ENCODE measurements at regions not wholly inside any gene's neighbourhood (a gene's known extent, or its start where the extent isn't known, plus 50 kb on each side); places are given as distances from the start of the nearest gene placed in this dataset.

DNA sequence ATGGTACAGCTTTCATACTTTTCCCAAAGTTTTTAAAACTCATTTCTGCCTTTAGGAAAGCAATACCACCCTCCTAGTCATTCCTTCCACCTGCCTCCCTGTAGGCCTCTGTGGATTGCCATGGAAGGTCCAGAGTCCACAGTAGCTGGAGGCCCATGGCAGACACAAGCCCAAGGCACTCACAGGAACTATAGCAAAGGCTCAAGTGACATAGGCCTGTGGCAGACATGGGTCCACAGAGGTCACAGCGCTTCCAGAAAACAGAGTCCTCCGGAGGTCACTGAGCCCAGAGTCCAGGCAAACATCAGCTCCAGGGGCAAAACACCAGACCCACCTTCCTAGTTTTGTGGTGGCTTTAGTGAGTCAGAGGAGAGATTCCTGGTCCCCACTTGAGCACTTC lies 147.6 kb upstream of the ATP6AP2 start:
- no peaks in the 10 kb centered on the region for H3K4me1 ChIP-seq (ENCODE audit: control insufficient read depth in 2 of 2, insufficient read depth in 2 of 2, low read length in 1 of 2)
- H3K27me3 ChIP-seq (ENCODE audit: control insufficient read depth in 1 of 2, insufficient read depth in 2 of 2, low read length in 2 of 2): no peaks in the 10 kb centered on the region
- no peak overlapping the region for H3K27ac ChIP-seq (ENCODE audit: low read depth in 2 of 2, low read length in 1 of 2)
- WGBS, 2 donors: 93 to 98% methylated on average over 2 of the region's 2 CpGs
- no peaks in the 10 kb centered on the region for H3K36me3 ChIP-seq (ENCODE audit: control insufficient read depth in 2 of 2, insufficient read depth in 2 of 2, low read length in 1 of 2)
- peaks cover 3 to 4% of the 10 kb centered on the region in 2 donors for H3K9me3 ChIP-seq (ENCODE audit: control insufficient read depth in 2 of 2, insufficient read depth in 1 of 2, low read depth in 1 of 2, low read length in 1 of 2)
- no peak overlapping the region for H3K4me3 ChIP-seq (ENCODE audit: low read depth in 1 of 2, low read length in 2 of 2)

DNA sequence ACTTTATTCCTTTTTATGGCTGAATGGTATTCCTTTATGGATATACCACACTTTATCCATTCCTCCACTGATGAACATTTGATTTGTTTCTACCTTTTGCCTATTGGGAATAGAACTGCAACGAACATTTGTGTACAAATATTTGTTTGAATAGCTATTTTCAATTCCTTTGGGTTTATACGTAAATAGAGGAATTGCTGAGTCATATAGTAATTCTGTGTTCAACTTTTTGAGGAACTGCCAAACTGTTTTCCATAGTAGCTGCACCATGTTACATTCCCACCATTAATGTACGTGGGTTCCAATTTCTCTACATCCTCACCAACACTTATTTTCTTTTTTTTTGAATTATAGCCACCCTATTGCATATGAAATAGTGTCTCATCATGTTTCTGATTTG lies 156.5 kb upstream of the ATP6AP2 start:
- H3K4me1 ChIP-seq (ENCODE audit: control insufficient read depth in 2 of 2, insufficient read depth in 2 of 2, low read length in 1 of 2): peaks cover 0 to 7% of the 10 kb centered on the region in 2 donors
- 66 to 75% methylated on average over 3 of the region's 3 CpGs for WGBS, 2 donors
- H3K4me3 ChIP-seq (ENCODE audit: low read depth in 1 of 2, low read length in 2 of 2): no peak overlapping the region
- H3K9me3 ChIP-seq (ENCODE audit: control insufficient read depth in 2 of 2, insufficient read depth in 1 of 2, low read depth in 1 of 2, low read length in 1 of 2): peaks cover 2 to 4% of the 10 kb centered on the region in 2 donors
- H3K27ac ChIP-seq (ENCODE audit: low read depth in 2 of 2, low read length in 1 of 2): no peak overlapping the region
- no peaks in the 10 kb centered on the region for H3K27me3 ChIP-seq (ENCODE audit: control insufficient read depth in 1 of 2, insufficient read depth in 2 of 2, low read length in 2 of 2)
- no peaks in the 10 kb centered on the region for H3K36me3 ChIP-seq (ENCODE audit: control insufficient read depth in 2 of 2, insufficient read depth in 2 of 2, low read length in 1 of 2)

DNA sequence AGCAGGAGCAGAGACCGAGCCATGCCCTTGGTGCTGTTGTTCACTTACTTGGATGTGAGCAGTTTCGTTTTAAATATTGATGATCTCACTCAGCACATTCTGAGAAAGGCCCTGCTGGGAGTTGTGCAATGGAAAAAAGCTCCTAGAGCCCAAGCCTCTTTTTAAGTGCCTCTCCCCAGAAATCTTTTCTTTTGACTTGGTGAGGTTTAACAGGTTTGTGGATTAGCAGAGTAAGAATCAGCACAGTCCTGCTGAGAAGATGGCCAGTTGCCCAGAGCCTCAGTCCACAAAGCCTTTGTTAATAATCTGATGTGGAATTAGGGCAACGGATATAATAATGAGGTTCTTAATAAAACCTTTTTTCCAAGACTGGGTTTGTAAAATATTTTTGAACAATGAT lies 157.5 kb upstream of the ATP6AP2 start:
- Histone ChIP-seq H3K27ac (ENCODE audit: low read depth in 2 of 2, low read length in 1 of 2) (peak overlapping the region; percentile 90 to 92), H3K4me1 (ENCODE audit: control insufficient read depth in 2 of 2, insufficient read depth in 2 of 2, low read length in 1 of 2) (peaks cover 0 to 8% of the 10 kb centered on the region in 2 donors), H3K27me3 (ENCODE audit: control insufficient read depth in 1 of 2, insufficient read depth in 2 of 2, low read length in 2 of 2) (no peaks in the 10 kb centered on the region), H3K36me3 (ENCODE audit: control insufficient read depth in 2 of 2, insufficient read depth in 2 of 2, low read length in 1 of 2) (no peaks in the 10 kb centered on the region), H3K9me3 (ENCODE audit: control insufficient read depth in 2 of 2, insufficient read depth in 1 of 2, low read depth in 1 of 2, low read length in 1 of 2) (peaks cover 0 to 2% of the 10 kb centered on the region in 2 donors), H3K4me3 (ENCODE audit: low read depth in 1 of 2, low read length in 2 of 2) (no peak overlapping the region)
- 32 to 54% methylated on average over 3 of the region's 3 CpGs for WGBS, 2 donors

DNA sequence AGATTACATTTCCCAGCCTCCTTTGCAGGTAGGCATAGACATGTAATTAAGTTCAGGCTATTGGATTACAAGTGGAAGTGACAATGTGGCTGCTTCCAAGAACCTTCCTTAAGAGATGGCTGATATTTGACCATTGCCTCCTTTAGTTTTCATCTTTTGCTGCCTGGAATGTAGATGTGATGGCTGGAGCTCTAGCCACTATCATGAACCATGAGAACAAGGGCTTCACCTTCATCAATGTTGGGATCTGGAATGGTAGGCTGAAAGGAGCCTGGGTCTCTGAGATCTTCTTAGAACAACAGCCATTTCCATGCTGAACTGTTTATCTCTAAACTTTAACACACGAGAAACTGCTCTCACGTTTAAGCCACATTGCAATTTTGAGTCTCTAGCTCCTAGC lies 158.7 kb upstream of the ATP6AP2 start:
- Histone ChIP-seq H3K27me3 (ENCODE audit: control insufficient read depth in 1 of 2, insufficient read depth in 2 of 2, low read length in 2 of 2) (no peaks in the 10 kb centered on the region), H3K27ac (ENCODE audit: low read depth in 2 of 2, low read length in 1 of 2) (peak overlapping the region; percentile 29 to 90), H3K36me3 (ENCODE audit: control insufficient read depth in 2 of 2, insufficient read depth in 2 of 2, low read length in 1 of 2) (no peaks in the 10 kb centered on the region), H3K4me1 (ENCODE audit: control insufficient read depth in 2 of 2, insufficient read depth in 2 of 2, low read length in 1 of 2) (peaks cover 0 to 8% of the 10 kb centered on the region in 2 donors), H3K9me3 (ENCODE audit: control insufficient read depth in 2 of 2, insufficient read depth in 1 of 2, low read depth in 1 of 2, low read length in 1 of 2) (peaks cover 0 to 2% of the 10 kb centered on the region in 2 donors), H3K4me3 (ENCODE audit: low read depth in 1 of 2, low read length in 2 of 2) (no peak overlapping the region)
- 72 to 79% methylated on average over 2 of the region's 2 CpGs for WGBS, 2 donors

DNA sequence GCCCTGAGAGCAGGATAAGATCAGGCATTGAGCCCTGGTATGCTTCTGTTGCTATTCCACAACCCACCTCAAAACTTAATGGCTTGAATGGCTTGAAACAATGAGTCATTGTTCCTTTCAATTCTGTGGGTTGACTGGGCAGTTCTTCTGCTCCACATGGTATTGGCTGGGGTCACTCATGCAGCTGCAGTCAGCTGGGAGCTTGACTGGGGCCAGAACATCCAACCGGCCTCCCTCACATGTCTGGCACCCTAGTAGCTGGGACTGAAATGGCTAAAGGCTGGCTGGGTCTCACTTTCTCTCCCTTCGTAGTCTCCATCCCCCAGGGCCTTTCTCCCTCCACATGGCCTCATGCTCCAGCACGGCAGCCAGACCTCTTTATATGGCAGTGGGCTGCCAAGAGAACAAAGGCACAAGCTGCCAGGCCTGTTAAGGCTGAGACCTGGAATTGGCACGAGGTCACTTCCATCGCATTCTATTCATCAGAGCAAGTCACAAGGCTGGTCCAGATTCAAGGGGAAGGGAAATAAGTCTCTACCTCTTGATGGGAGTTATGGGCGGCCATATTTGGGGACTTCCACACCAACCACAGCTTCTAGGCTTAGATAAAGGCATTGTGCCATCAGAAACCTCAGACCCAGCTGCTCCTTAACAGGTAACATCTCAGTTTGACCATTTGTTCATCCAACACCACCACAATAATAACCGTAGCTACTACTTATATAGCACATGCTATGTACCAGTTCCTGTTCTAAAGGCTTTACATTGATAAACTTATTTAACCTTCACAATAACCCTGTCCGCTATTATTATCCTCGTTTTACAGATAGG lies 159.7 kb upstream of the ATP6AP2 start:
- H3K4me1 ChIP-seq (ENCODE audit: control insufficient read depth in 2 of 2, insufficient read depth in 2 of 2, low read length in 1 of 2): peaks cover 0 to 8% of the 10 kb centered on the region in 2 donors
- H3K9me3 ChIP-seq (ENCODE audit: control insufficient read depth in 2 of 2, insufficient read depth in 1 of 2, low read depth in 1 of 2, low read length in 1 of 2): peaks cover 0 to 2% of the 10 kb centered on the region in 2 donors
- H3K27me3 ChIP-seq (ENCODE audit: control insufficient read depth in 1 of 2, insufficient read depth in 2 of 2, low read length in 2 of 2): no peaks in the 10 kb centered on the region
- no peaks in the 10 kb centered on the region for H3K36me3 ChIP-seq (ENCODE audit: control insufficient read depth in 2 of 2, insufficient read depth in 2 of 2, low read length in 1 of 2)
- no peak overlapping the region for H3K4me3 ChIP-seq (ENCODE audit: low read depth in 1 of 2, low read length in 2 of 2)
- WGBS, 2 donors: 69 to 71% methylated on average over 9 of the region's 9 CpGs
- peak overlapping the region; percentile 68 to 73 for H3K27ac ChIP-seq (ENCODE audit: low read depth in 2 of 2, low read length in 1 of 2)

DNA sequence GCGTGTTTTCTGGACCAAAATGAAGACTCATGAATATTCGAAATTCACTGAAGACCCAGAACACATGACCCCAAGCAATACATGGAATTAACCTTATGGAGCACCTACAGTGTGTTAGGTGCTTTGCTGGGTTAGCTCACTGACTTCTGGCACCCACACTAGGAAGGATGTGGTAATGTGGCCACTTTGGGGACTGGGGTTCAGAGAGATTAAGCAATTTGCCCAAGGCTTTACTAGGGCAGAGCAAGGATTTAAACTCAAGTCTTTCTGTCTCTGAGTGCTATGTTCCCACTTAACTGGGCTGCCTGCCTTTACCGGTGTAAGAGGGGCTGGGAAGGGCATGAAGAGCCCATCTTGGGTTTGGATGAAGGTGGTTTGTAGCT lies 162.0 kb upstream of the ATP6AP2 start:
- H3K9me3 ChIP-seq (ENCODE audit: control insufficient read depth in 2 of 2, insufficient read depth in 1 of 2, low read depth in 1 of 2, low read length in 1 of 2): peaks cover 0 to 2% of the 10 kb centered on the region in 2 donors
- WGBS, 2 donors: 45 to 72% methylated on average over 3 of the region's 3 CpGs
- peak overlapping the region; percentile 74 to 81 for H3K27ac ChIP-seq (ENCODE audit: low read depth in 2 of 2, low read length in 1 of 2)
- H3K4me3 ChIP-seq (ENCODE audit: low read depth in 1 of 2, low read length in 2 of 2): no peak overlapping the region
- H3K27me3 ChIP-seq (ENCODE audit: control insufficient read depth in 1 of 2, insufficient read depth in 2 of 2, low read length in 2 of 2): no peaks in the 10 kb centered on the region
- peaks cover 0 to 8% of the 10 kb centered on the region in 2 donors for H3K4me1 ChIP-seq (ENCODE audit: control insufficient read depth in 2 of 2, insufficient read depth in 2 of 2, low read length in 1 of 2)
- no peaks in the 10 kb centered on the region for H3K36me3 ChIP-seq (ENCODE audit: control insufficient read depth in 2 of 2, insufficient read depth in 2 of 2, low read length in 1 of 2)

DNA sequence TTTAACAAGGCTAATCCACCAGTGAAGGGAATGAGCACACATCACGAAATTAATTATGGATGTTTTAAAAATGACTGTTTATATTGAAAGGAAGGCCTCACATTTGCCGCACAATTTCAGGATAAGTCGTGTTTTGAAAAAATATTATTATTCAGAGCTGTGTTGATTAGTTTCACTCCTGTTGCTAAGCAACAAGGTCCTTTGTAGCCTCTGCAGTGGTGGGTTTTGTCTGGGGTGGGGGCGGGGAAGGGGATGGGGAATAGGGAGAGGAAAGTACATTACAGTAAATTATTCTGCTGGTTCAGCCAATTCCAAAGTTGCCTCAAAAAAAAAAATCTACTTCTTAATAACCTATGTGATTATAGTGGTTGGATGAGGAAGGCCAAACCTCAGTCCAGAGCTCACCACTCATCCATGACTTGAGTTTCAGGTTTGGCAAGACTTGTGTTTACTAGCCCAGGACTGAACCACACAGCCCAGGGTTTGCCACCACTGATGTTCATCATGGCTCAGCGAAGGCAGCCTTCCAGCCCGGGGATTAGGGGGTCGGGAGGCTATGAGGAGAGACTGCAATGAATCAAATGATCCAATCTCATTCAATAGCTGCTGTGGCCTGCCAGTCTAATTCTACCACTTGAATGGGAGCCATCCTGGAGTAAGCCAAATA lies 162.5 kb upstream of the ATP6AP2 start:
- Histone ChIP-seq H3K27me3 (ENCODE audit: control insufficient read depth in 1 of 2, insufficient read depth in 2 of 2, low read length in 2 of 2) (no peaks in the 10 kb centered on the region), H3K27ac (ENCODE audit: low read depth in 2 of 2, low read length in 1 of 2) (peak overlapping the region; percentile 74 to 81), H3K9me3 (ENCODE audit: control insufficient read depth in 2 of 2, insufficient read depth in 1 of 2, low read depth in 1 of 2, low read length in 1 of 2) (peaks cover 0 to 2% of the 10 kb centered on the region in 2 donors), H3K4me1 (ENCODE audit: control insufficient read depth in 2 of 2, insufficient read depth in 2 of 2, low read length in 1 of 2) (peaks cover 0 to 8% of the 10 kb centered on the region in 2 donors), H3K4me3 (ENCODE audit: low read depth in 1 of 2, low read length in 2 of 2) (no peak overlapping the region), H3K36me3 (ENCODE audit: control insufficient read depth in 2 of 2, insufficient read depth in 2 of 2, low read length in 1 of 2) (no peaks in the 10 kb centered on the region)
- 37 to 59% methylated on average over 7 of the region's 7 CpGs for WGBS, 2 donors

DNA sequence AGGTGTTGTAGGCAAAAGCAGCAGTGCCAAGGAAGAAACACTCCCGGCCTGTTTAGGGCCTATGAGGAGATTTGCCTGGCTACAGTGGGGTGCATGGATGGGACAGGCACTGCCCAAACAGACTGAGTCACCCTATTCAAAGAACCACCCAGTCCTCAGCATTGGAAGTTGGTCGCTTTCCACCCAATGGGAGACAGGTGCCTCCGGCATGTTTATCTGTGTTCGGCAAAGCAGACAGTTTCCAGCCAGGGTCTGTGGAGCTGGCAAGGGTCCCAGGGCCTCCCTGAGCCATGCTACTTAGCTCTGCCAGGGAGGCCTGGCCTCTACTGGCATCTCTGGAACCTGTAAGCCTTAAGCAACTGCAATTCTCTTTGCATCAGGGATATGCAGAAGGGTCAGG lies 165.1 kb upstream of the ATP6AP2 start:
- Histone ChIP-seq H3K27ac (ENCODE audit: low read depth in 2 of 2, low read length in 1 of 2) (peak overlapping the region; percentile 55 to 79), H3K27me3 (ENCODE audit: control insufficient read depth in 1 of 2, insufficient read depth in 2 of 2, low read length in 2 of 2) (no peaks in the 10 kb centered on the region), H3K9me3 (ENCODE audit: control insufficient read depth in 2 of 2, insufficient read depth in 1 of 2, low read depth in 1 of 2, low read length in 1 of 2) (no peaks in the 10 kb centered on the region), H3K36me3 (ENCODE audit: control insufficient read depth in 2 of 2, insufficient read depth in 2 of 2, low read length in 1 of 2) (no peaks in the 10 kb centered on the region), H3K4me3 (ENCODE audit: low read depth in 1 of 2, low read length in 2 of 2) (no peak overlapping the region), H3K4me1 (ENCODE audit: control insufficient read depth in 2 of 2, insufficient read depth in 2 of 2, low read length in 1 of 2) (peaks cover 0 to 3% of the 10 kb centered on the region in 2 donors)
- 55 to 59% methylated on average over 4 of the region's 4 CpGs for WGBS, 2 donors

DNA sequence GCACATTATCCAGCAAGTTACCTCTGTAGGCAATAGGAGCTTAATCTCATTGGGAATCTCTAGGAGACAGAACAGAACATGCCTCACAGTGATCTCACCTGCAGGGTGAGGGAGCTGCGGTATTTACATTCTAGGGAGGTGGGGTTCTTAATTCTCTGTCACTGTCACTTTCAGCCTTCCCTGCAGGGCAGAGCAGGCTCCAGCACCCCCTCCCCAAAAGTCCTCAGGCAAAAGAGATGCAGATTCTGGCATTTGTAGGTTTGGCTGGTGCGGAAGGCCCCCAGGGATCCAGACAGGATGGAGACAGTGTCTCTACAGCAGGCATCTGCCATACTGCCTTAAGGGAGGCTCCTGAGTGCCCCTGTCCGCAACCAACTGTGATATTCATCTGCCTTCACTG lies 166.4 kb upstream of the ATP6AP2 start:
- 81 to 82% methylated on average over 3 of the region's 3 CpGs for WGBS, 2 donors
- Histone ChIP-seq H3K36me3 (ENCODE audit: control insufficient read depth in 2 of 2, insufficient read depth in 2 of 2, low read length in 1 of 2) (no peaks in the 10 kb centered on the region), H3K27me3 (ENCODE audit: control insufficient read depth in 1 of 2, insufficient read depth in 2 of 2, low read length in 2 of 2) (no peaks in the 10 kb centered on the region), H3K9me3 (ENCODE audit: control insufficient read depth in 2 of 2, insufficient read depth in 1 of 2, low read depth in 1 of 2, low read length in 1 of 2) (no peaks in the 10 kb centered on the region), H3K4me1 (ENCODE audit: control insufficient read depth in 2 of 2, insufficient read depth in 2 of 2, low read length in 1 of 2) (peaks cover 0 to 2% of the 10 kb centered on the region in 2 donors), H3K4me3 (ENCODE audit: low read depth in 1 of 2, low read length in 2 of 2) (no peak overlapping the region), H3K27ac (ENCODE audit: low read depth in 2 of 2, low read length in 1 of 2) (no peak overlapping the region)

Measured in esophagus (tissue), 2 donors.